ENCODE measurements at regions not wholly inside any gene's neighbourhood (a gene's known extent, or its start where the extent isn't known, plus 50 kb on each side); places are given as distances from the start of the nearest gene placed in this dataset.

GRCh38 chr10:8369666-8370065 lies 315.2 kb downstream of the GATA3 start:
- TF ChIP-seq, protein P1, sequence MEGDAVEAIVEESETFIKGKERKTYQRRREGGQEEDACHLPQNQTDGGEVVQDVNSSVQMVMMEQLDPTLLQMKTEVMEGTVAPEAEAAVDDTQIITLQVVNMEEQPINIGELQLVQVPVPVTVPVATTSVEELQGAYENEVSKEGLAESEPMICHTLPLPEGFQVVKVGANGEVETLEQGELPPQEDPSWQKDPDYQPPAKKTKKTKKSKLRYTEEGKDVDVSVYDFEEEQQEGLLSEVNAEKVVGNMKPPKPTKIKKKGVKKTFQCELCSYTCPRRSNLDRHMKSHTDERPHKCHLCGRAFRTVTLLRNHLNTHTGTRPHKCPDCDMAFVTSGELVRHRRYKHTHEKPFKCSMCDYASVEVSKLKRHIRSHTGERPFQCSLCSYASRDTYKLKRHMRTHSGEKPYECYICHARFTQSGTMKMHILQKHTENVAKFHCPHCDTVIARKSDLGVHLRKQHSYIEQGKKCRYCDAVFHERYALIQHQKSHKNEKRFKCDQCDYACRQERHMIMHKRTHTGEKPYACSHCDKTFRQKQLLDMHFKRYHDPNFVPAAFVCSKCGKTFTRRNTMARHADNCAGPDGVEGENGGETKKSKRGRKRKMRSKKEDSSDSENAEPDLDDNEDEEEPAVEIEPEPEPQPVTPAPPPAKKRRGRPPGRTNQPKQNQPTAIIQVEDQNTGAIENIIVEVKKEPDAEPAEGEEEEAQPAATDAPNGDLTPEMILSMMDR (conservative IDR thresholded peaks at IDR 0.05; ENCODE audit: low read depth, low read length): no peak
- TF ChIP-seq MXI1 (IDR thresholded peaks at IDR 0.05; ENCODE audit: borderline replicate concordance, low read depth, low read length) (no peak), ELK1 (IDR thresholded peaks at IDR 0.05; ENCODE audit: borderline replicate concordance, low read depth, low read length) (no peak), FOS (IDR thresholded peaks at IDR 0.05; ENCODE audit: low read depth, low read length) (no peak), RCOR1 (IDR thresholded peaks at IDR 0.05; ENCODE audit: insufficient replicate concordance, low read length) (no peak), USF2 (IDR thresholded peaks at IDR 0.05; ENCODE audit: low read depth, low read length) (no peak), MAFK (IDR thresholded peaks at IDR 0.05; ENCODE audit: low read depth, low read length) (no peak), SMC3 (IDR thresholded peaks at IDR 0.05; ENCODE audit: low read depth, low read length) (no peak), POLR2A (IDR thresholded peaks at IDR 0.05; ENCODE audit: low read depth, low read length) (no peak)

All from IMR-90 (cell line).